IgD-negative memory B cell (primary cell): ENCODE measurements at regions not wholly inside any gene's neighbourhood (a gene's known extent, or its start where the extent isn't known, plus 50 kb on each side); places are given as distances from the start of the nearest gene placed in this dataset.

Source experiments
- H3K27ac Mint-ChIP-seq, 3 donors: one replicate each; pipeline ENCODE4 v1.8.0; 2020 to 2022; ENCODE audit warnings: mild to moderate bottlenecking in 3 of 3, mixed read lengths in 3 of 3, moderate library complexity in 1 of 3
- H3K27me3 Mint-ChIP-seq: one replicate; pipeline ENCODE4 v1.8.0; 2021; ENCODE audit warnings: mixed read lengths
- H3K36me3 Mint-ChIP-seq: one replicate; pipeline ENCODE4 v1.8.0; 2020; ENCODE audit warnings: mild to moderate bottlenecking, mixed read lengths
- H3K4me1 Mint-ChIP-seq, 3 donors: one replicate each; pipeline ENCODE4 v1.8.0; 2020 to 2022; ENCODE audit warnings: mixed read lengths in 3 of 3, mild to moderate bottlenecking in 1 of 3
- H3K4me3 Mint-ChIP-seq, 4 donors: one replicate each; pipeline ENCODE4 v1.8.0; 2020 to 2022; ENCODE audit warnings: mild to moderate bottlenecking in 4 of 4, mixed read lengths in 4 of 4, moderate library complexity in 3 of 4
- H3K9me3 Mint-ChIP-seq, 3 donors: one replicate each; pipeline ENCODE4 v1.8.0; 2020 to 2021; ENCODE audit warnings: mixed read lengths in 3 of 3, mild to moderate bottlenecking in 1 of 3

- Mint-ChIP-seq H3K36me3 (no peaks in the 10 kb centered on the region), H3K4me1 (no peaks in the 10 kb centered on the region), H3K27ac (no peak overlapping the region), H3K9me3 (no peaks in the 10 kb centered on the region), H3K4me3 (no peak overlapping the region), H3K27me3 (peaks cover 5% of the 10 kb centered on the region)
These were observed 385.7 kb downstream of the PLPP3 start for GRCh38 chr1:56193656-56194055.

GRCh38 chr1:56191369-56191768 lies 388.0 kb downstream of the PLPP3 start:
- H3K27ac Mint-ChIP-seq = no peak overlapping the region

GRCh38 chr1:56190806-56191365 lies 388.5 kb downstream of the PLPP3 start:
- no peaks in the 10 kb centered on the region for H3K36me3 Mint-ChIP-seq
- peaks cover 2% of the 10 kb centered on the region for H3K27me3 Mint-ChIP-seq
- H3K9me3 Mint-ChIP-seq = no peaks in the 10 kb centered on the region
- no peak overlapping the region for H3K27ac Mint-ChIP-seq
- H3K4me3 Mint-ChIP-seq = no peak overlapping the region
- H3K4me1 Mint-ChIP-seq = no peaks in the 10 kb centered on the region

More at GRCh38 chr1:56191369-56191768, 388.0 kb downstream of the PLPP3 start:
- Mint-ChIP-seq H3K4me3 (no peak overlapping the region), H3K36me3 (no peaks in the 10 kb centered on the region), H3K9me3 (no peaks in the 10 kb centered on the region), H3K27me3 (peaks cover 2% of the 10 kb centered on the region), H3K4me1 (no peaks in the 10 kb centered on the region)

- Mint-ChIP-seq H3K9me3 (no peaks in the 10 kb centered on the region), H3K4me1 (no peaks in the 10 kb centered on the region), H3K27ac (no peak overlapping the region), H3K36me3 (no peaks in the 10 kb centered on the region), H3K4me3 (no peak overlapping the region), H3K27me3 (peaks cover 2% of the 10 kb centered on the region)
These were observed 389.2 kb downstream of the PLPP3 start for GRCh38 chr1:56189946-56190805.

GRCh38 chr1:56189454-56189853 lies 389.9 kb downstream of the PLPP3 start:
- no peak overlapping the region for H3K27ac Mint-ChIP-seq
- H3K4me1 Mint-ChIP-seq = no peaks in the 10 kb centered on the region
- H3K36me3 Mint-ChIP-seq = no peaks in the 10 kb centered on the region
- no peaks in the 10 kb centered on the region for H3K9me3 Mint-ChIP-seq
- peaks cover 2% of the 10 kb centered on the region for H3K27me3 Mint-ChIP-seq
- H3K4me3 Mint-ChIP-seq = no peak overlapping the region

DNA sequence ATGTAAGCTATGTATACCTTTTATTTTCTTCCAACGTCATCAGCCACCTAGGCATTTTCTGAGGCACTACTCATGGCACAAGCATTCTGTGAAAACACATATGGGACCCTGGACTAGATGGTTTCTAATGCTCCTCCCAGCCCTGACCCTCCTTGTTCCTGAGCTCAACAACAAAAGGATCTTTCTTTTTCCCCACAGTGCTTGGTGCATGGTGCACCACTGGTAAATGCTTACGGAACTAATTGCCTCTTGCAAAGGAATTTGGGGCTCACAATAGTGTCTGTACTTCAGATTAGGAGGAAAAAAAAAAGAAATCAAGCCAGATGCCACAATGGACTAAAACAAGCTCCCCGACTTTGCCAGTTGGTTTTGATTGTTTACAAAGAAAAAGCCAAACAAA lies 390.5 kb downstream of the PLPP3 start:
- H3K36me3 Mint-ChIP-seq = no peaks in the 10 kb centered on the region
- H3K27me3 Mint-ChIP-seq = peaks cover 2% of the 10 kb centered on the region
- H3K4me1 Mint-ChIP-seq = no peaks in the 10 kb centered on the region
- no peaks in the 10 kb centered on the region for H3K9me3 Mint-ChIP-seq
- H3K27ac Mint-ChIP-seq = no peak overlapping the region
- no peak overlapping the region for H3K4me3 Mint-ChIP-seq

GRCh38 chr1:56188221-56188620 lies 391.1 kb downstream of the PLPP3 start:
- H3K27me3 Mint-ChIP-seq = peaks cover 2% of the 10 kb centered on the region
- H3K4me3 Mint-ChIP-seq = no peak overlapping the region
- no peaks in the 10 kb centered on the region for H3K4me1 Mint-ChIP-seq
- H3K36me3 Mint-ChIP-seq = no peaks in the 10 kb centered on the region
- H3K9me3 Mint-ChIP-seq = no peaks in the 10 kb centered on the region
- no peak overlapping the region for H3K27ac Mint-ChIP-seq

- peaks cover 2% of the 10 kb centered on the region for H3K27me3 Mint-ChIP-seq
- H3K9me3 Mint-ChIP-seq = no peaks in the 10 kb centered on the region
- no peaks in the 10 kb centered on the region for H3K4me1 Mint-ChIP-seq
- H3K27ac Mint-ChIP-seq = no peak overlapping the region
- no peak overlapping the region for H3K4me3 Mint-ChIP-seq
- no peaks in the 10 kb centered on the region for H3K36me3 Mint-ChIP-seq
These were observed 392.0 kb downstream of the PLPP3 start for GRCh38 chr1:56187405-56187804.

DNA sequence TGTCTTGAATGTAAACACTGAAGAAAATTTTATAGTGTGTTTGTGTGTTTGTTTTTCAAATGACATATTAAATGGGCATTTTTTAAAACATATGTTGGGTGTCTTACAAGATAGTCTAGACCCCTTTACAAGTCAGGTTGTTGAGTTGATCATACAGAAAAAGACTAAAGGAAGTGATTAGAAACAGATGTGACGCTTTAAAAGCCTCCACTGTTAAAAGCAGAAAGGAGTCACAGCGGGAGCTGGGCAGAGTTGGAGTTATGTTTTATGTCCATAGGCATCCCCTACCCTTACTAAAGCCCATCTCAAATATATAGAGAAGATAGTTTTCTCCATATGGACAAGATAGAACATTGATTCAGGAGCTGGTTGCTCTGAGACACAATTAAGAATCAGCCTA lies 393.9 kb downstream of the PLPP3 start:
- Mint-ChIP-seq H3K4me1 (no peaks in the 10 kb centered on the region), H3K36me3 (no peaks in the 10 kb centered on the region), H3K27ac (no peak overlapping the region), H3K4me3 (no peak overlapping the region), H3K27me3 (no peaks in the 10 kb centered on the region), H3K9me3 (no peaks in the 10 kb centered on the region)

DNA sequence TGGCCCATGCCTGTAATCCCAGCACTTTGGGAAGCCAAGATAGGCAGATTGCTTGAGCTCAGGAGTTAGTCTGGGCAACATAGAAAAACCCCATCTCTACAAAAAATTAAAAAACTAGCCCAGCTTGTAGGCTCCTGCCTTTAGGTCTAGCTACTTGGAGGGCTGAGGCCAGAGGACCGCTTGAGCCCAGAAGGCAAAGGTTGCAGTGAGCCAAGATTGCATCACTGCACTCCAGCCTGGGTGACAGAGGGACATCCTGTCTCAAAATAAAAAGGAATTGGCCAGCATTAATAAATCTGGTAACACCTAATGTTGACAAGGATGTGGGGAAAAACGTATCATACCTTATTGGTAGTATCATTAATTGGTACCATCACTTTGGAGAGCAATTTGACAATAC lies 396.2 kb downstream of the PLPP3 start:
- Mint-ChIP-seq H3K36me3 (no peaks in the 10 kb centered on the region), H3K4me1 (no peaks in the 10 kb centered on the region), H3K9me3 (no peaks in the 10 kb centered on the region), H3K27me3 (no peaks in the 10 kb centered on the region), H3K27ac (no peak overlapping the region), H3K4me3 (no peak overlapping the region)

- H3K36me3 Mint-ChIP-seq = no peaks in the 10 kb centered on the region
- H3K27me3 Mint-ChIP-seq = peaks cover 3% of the 10 kb centered on the region
- H3K9me3 Mint-ChIP-seq = no peaks in the 10 kb centered on the region
- H3K4me3 Mint-ChIP-seq = no peak overlapping the region
- H3K4me1 Mint-ChIP-seq = no peaks in the 10 kb centered on the region
- H3K27ac Mint-ChIP-seq = no peak overlapping the region
These were observed 398.7 kb downstream of the PLPP3 start for GRCh38 chr1:56180520-56181190.

DNA sequence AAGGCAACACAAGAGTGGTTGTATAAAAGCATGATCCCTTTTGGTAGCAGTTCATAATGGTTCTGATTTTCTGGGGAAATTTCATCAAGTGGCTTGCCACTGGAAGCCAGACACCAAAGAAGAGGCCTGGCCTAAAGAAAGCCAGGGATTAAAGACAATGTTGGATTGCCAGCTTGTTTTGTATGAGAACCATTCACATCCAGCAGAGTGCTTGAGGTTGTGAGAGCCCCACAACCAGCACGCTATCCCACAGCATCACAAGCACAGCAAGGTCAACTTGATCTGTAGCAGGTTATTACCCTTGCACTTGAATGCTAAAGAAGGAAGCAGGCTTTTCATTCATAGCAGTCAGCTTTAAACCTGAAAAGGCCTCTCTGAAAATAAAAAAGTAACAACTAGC lies 399.8 kb downstream of the PLPP3 start:
- H3K9me3 Mint-ChIP-seq = no peaks in the 10 kb centered on the region
- no peaks in the 10 kb centered on the region for H3K4me1 Mint-ChIP-seq

GRCh38 chr1:56175211-56175610 lies 404.2 kb downstream of the PLPP3 start:
- H3K9me3 Mint-ChIP-seq = no peaks in the 10 kb centered on the region
- peaks cover 3% of the 10 kb centered on the region for H3K27me3 Mint-ChIP-seq
- no peak overlapping the region for H3K4me3 Mint-ChIP-seq
- no peaks in the 10 kb centered on the region for H3K36me3 Mint-ChIP-seq
- H3K4me1 Mint-ChIP-seq = no peaks in the 10 kb centered on the region
- H3K27ac Mint-ChIP-seq = no peak overlapping the region

More for the DNA sequence above, 399.8 kb downstream of the PLPP3 start:
- no peak overlapping the region for H3K27ac Mint-ChIP-seq
- no peaks in the 10 kb centered on the region for H3K36me3 Mint-ChIP-seq
- H3K4me3 Mint-ChIP-seq = no peak overlapping the region
- H3K27me3 Mint-ChIP-seq = peaks cover 3% of the 10 kb centered on the region

DNA sequence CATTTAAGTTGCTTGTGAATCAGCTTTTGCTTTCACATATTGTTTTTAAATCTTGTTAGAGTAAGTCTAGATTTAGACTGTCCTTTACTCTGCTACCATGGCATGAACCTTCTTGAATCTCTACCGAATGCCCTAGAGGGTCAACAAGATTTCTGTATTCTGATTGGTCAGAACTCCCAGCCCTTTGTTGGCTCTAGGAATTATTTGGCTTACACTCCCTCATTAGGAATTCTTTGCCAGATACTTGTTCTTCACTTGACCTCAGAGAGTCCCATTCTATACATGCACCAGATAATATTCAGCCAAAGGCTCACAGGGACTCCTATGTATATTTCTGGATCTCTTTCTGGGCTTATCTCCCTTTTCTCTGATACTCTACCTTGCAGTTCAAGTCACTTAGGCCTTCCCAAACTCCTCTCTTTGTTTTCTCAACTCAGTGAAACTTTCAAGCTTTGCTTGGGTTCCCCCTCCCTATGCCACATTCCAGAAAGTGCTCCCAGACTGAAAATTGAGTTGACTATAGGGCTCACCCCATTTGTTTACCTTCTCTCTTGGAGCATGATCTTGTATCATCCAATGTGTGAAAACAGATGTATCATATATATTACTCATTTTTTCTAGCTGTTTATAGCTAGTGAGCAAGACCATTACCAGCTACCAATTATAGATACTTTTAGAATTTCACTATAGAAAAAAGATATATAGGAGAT lies 405.0 kb downstream of the PLPP3 start:
- H3K4me1 Mint-ChIP-seq = no peaks in the 10 kb centered on the region
- H3K9me3 Mint-ChIP-seq = no peaks in the 10 kb centered on the region
- no peaks in the 10 kb centered on the region for H3K36me3 Mint-ChIP-seq
- H3K27ac Mint-ChIP-seq = no peak overlapping the region
- H3K4me3 Mint-ChIP-seq = no peak overlapping the region
- H3K27me3 Mint-ChIP-seq = peaks cover 3% of the 10 kb centered on the region

DNA sequence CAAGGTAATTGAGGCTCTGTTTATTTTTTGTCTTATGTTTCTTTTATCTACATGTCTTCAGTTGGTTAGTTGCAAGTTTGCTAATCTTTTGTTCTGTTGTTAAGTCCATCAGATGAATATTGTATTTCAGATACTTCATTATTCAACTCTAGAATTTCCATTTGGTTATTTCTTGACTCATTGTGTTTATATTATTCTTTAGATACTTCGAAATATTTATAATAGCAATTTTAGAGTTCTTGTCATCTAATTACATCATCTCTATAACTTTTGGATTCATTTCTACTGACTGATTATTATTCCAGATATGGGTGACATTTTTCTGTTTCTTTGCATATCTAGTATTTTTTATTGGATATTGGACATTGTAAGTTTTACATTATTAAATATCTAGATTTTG lies 405.6 kb downstream of the PLPP3 start:
- H3K4me3 Mint-ChIP-seq = no peak overlapping the region

More for the DNA sequence above, 405.6 kb downstream of the PLPP3 start:
- Mint-ChIP-seq H3K27me3 (peaks cover 3% of the 10 kb centered on the region), H3K36me3 (no peaks in the 10 kb centered on the region), H3K4me1 (no peaks in the 10 kb centered on the region), H3K27ac (no peak overlapping the region), H3K9me3 (no peaks in the 10 kb centered on the region)
